Left lung (tissue), 4 donors: ENCODE measurements at regions not wholly inside any gene's neighbourhood (a gene's known extent, or its start where the extent isn't known, plus 50 kb on each side); places are given as distances from the start of the nearest gene placed in this dataset.

Source experiments
- ATAC-seq: fragments of 200-7000 bp; cut with Tn5 transposase; one replicate; pipeline ENCODE4 v1.9.1; 2020; ENCODE audit warnings: moderate library complexity
- DNase-seq, 4 donors: peaks; one replicate each; pipeline ENCODE4 v3.0.0-alpha.2; 2013 to 2020
- H3K27ac ChIP-seq, 2 donors: fragments of 200-600 bp; sonication (generic) in 1 of 2; one replicate each; pipeline versions ENCODE4 v1.5.0 to v1.8.0; 2020 to 2021
- H3K27me3 ChIP-seq, 2 donors: fragments of 200-600 bp; sonication (generic) in 1 of 2; one replicate each; pipeline versions ENCODE4 v1.5.0 to v1.8.0; 2020 to 2021
- H3K36me3 ChIP-seq, 2 donors: fragments of 200-600 bp; sonication (generic) in 1 of 2; one replicate each; pipeline versions ENCODE4 v1.5.0 to v1.8.0; 2020 to 2021
- H3K4me1 ChIP-seq, 2 donors: fragments of 200-600 bp; one replicate each; pipeline ENCODE4 v1.8.0; 2021
- H3K4me3 ChIP-seq, 2 donors: fragments of 200-600 bp; sonication (generic) in 1 of 2; one replicate each; pipeline versions ENCODE4 v1.5.0 to v1.8.0; 2020 to 2021; ENCODE audit warnings: mild to moderate bottlenecking in 1 of 2
- H3K9me3 ChIP-seq, 2 donors: fragments of 200-600 bp; sonication (generic) in 1 of 2; one replicate each; pipeline versions ENCODE4 v1.5.0 to v1.8.0; 2020 to 2021
- intact Hi-C, 2 donors: fragments of 100-400 bp; cut with DNase I; formaldehyde crosslinking; loops; one replicate each; pipeline versions ENCODE4 v1.11.2 to v1.14.2; 2022
- TF ChIP-seq, protein P1 (sequence below), 2 donors: fragments of 200-600 bp; sonication (generic) in 1 of 2; IDR thresholded peaks; one replicate each; pipeline versions ENCODE4 v1.5.0 to v1.8.0; 2021; ENCODE audit warnings: antibody characterized with exemption in 2 of 2
- donor health status: DM: no; HTN: yes; CAD: no.
- donor health status: DM: no; HTN: no; CAD: no.

- Histone ChIP-seq H3K4me3 (no peak overlapping the region), H3K9me3 (peaks cover 0 to 2% of the 10 kb centered on the region in 2 donors), H3K4me1 (no peaks in the 10 kb centered on the region), H3K36me3 (no peaks in the 10 kb centered on the region), H3K27me3 (no peaks in the 10 kb centered on the region), H3K27ac (no peak overlapping the region)
- TF ChIP-seq, protein P1, sequence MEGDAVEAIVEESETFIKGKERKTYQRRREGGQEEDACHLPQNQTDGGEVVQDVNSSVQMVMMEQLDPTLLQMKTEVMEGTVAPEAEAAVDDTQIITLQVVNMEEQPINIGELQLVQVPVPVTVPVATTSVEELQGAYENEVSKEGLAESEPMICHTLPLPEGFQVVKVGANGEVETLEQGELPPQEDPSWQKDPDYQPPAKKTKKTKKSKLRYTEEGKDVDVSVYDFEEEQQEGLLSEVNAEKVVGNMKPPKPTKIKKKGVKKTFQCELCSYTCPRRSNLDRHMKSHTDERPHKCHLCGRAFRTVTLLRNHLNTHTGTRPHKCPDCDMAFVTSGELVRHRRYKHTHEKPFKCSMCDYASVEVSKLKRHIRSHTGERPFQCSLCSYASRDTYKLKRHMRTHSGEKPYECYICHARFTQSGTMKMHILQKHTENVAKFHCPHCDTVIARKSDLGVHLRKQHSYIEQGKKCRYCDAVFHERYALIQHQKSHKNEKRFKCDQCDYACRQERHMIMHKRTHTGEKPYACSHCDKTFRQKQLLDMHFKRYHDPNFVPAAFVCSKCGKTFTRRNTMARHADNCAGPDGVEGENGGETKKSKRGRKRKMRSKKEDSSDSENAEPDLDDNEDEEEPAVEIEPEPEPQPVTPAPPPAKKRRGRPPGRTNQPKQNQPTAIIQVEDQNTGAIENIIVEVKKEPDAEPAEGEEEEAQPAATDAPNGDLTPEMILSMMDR (IDR thresholded peaks at IDR 0.05) = no peak
- DNase-seq = no peak
- intact Hi-C loops = no loop called here
- no peak for ATAC-seq
These were observed 123.9 kb downstream of the SHOX2 start for GRCh38 chr3:157982359-157982758.

GRCh38 chr3:157981819-157982218 lies 124.4 kb downstream of the SHOX2 start:
- intact Hi-C loops = no loop called here
- DNase-seq (no peak), ATAC-seq (no peak)
- TF ChIP-seq, protein P1 (IDR thresholded peaks at IDR 0.05) = no peak
- no peaks in the 10 kb centered on the region for H3K27me3 ChIP-seq
- no peaks in the 10 kb centered on the region for H3K36me3 ChIP-seq
- peaks cover 0 to 2% of the 10 kb centered on the region in 2 donors for H3K9me3 ChIP-seq
- H3K4me3 ChIP-seq = no peak overlapping the region
- no peaks in the 10 kb centered on the region for H3K4me1 ChIP-seq
- no peak overlapping the region for H3K27ac ChIP-seq

DNA sequence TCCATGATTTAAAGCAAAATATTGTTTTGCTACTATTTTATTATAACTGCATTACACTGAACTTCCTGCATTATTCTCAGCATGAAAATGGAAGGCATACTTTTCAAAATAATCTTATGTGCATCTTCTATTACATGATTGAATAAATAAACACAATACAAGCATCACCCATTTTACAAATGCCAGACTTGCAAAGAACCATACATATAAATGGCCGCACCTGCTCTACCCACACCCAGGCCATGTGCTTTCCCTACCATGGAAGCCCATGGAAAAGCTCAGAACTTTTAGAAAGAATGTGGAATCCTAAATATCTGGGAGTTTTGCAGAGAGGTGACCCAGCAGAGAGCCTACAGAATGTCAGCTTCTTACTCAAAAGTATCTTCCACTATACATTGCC lies 127.2 kb downstream of the SHOX2 start:
- Histone ChIP-seq H3K36me3 (no peaks in the 10 kb centered on the region), H3K27me3 (no peaks in the 10 kb centered on the region), H3K9me3 (no peaks in the 10 kb centered on the region), H3K27ac (no peak overlapping the region), H3K4me3 (no peak overlapping the region), H3K4me1 (no peaks in the 10 kb centered on the region)
- no peak for DNase-seq
- TF ChIP-seq, protein P1 (IDR thresholded peaks at IDR 0.05) = no peak
- intact Hi-C loops = no loop called here
- ATAC-seq = no peak

DNA sequence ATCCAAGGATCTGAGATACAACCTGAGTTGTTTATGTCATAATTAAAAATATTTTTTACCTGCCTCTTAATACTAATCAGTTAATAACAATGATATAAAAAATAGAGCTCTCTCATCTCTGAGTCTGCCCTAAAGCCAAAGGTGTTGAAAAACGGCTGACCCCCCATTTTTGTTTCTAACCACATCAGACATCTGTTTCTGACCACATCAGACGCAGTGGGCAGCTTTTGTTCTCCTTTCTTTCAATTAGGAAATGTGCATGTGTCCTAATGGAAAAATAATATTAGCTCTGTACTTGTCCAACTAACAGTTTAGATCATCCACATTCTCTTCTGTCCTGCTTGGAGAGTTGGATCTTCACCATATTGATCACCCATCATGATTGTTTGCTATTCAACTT lies 144.6 kb downstream of the SHOX2 start:
- DNase-seq = no peak
- Histone ChIP-seq H3K27ac (no peak overlapping the region), H3K9me3 (no peaks in the 10 kb centered on the region), H3K4me3 (no peak overlapping the region), H3K4me1 (no peaks in the 10 kb centered on the region), H3K36me3 (no peaks in the 10 kb centered on the region), H3K27me3 (no peaks in the 10 kb centered on the region)
- ATAC-seq = no peak
- intact Hi-C loops = no loop called here
- TF ChIP-seq, protein P1 (IDR thresholded peaks at IDR 0.05) = no peak

- H3K4me3 ChIP-seq = no peak overlapping the region
- H3K36me3 ChIP-seq = no peaks in the 10 kb centered on the region
- no peaks in the 10 kb centered on the region for H3K9me3 ChIP-seq
- no peak for ATAC-seq
- TF ChIP-seq, protein P1 (IDR thresholded peaks at IDR 0.05) = no peak
- H3K4me1 ChIP-seq = no peaks in the 10 kb centered on the region
- intact Hi-C loops = no loop called here
- no peak overlapping the region for H3K27ac ChIP-seq
- DNase-seq = no peak
- H3K27me3 ChIP-seq = no peaks in the 10 kb centered on the region
These were observed 147.8 kb downstream of the SHOX2 start for GRCh38 chr3:157958457-157958856.
